ENCODE measurements at regions not wholly inside any gene's neighbourhood (a gene's known extent, or its start where the extent isn't known, plus 50 kb on each side); places are given as distances from the start of the nearest gene placed in this dataset.

DNA sequence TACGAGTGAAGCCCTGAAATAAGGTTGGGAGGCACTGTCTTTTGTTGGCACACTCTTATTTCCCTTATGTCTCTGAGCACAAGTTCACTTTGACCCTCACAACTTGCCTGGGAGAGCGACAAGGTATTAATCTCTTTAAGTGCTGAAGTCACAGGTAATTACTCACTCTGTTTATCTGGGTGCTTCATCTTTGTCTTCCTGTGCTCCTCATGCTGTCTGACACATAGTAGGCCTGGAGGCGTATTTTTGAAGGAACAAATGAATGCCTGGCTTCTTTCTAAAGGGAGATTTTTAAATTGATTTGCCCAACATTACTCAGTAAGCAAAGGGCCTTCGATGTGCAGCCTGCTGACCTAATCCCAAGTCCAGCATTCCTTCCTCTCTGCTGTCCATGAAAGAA lies 507.1 kb upstream of the TNP1 start:
- ChIA-PET CTCF (no interaction called here), POLR2A (ENCODE audit: low non-redundant PET) (no interaction called here)
- Histone ChIP-seq H3K27ac (ENCODE audit: low read depth, low read length, poor library complexity, severe bottlenecking) (no peak overlapping the region), H3K36me3 (ENCODE audit: insufficient read depth, low read length, poor library complexity, severe bottlenecking) (no peaks in the 10 kb centered on the region), H3K4me3 (ENCODE audit: low read depth, low read length, poor library complexity, severe bottlenecking) (no peak overlapping the region), H3K4me1 (ENCODE audit: insufficient read depth, low read length, poor library complexity, severe bottlenecking) (peaks cover 16% of the 10 kb centered on the region), H3K9me3 (ENCODE audit: low read depth, low read length, poor library complexity, severe bottlenecking) (no peaks in the 10 kb centered on the region), H3K27me3 (replicated peaks; ENCODE audit: insufficient read depth, low read depth, low read length, poor library complexity) (no peaks in the 10 kb centered on the region)
- TF ChIP-seq, protein P1, sequence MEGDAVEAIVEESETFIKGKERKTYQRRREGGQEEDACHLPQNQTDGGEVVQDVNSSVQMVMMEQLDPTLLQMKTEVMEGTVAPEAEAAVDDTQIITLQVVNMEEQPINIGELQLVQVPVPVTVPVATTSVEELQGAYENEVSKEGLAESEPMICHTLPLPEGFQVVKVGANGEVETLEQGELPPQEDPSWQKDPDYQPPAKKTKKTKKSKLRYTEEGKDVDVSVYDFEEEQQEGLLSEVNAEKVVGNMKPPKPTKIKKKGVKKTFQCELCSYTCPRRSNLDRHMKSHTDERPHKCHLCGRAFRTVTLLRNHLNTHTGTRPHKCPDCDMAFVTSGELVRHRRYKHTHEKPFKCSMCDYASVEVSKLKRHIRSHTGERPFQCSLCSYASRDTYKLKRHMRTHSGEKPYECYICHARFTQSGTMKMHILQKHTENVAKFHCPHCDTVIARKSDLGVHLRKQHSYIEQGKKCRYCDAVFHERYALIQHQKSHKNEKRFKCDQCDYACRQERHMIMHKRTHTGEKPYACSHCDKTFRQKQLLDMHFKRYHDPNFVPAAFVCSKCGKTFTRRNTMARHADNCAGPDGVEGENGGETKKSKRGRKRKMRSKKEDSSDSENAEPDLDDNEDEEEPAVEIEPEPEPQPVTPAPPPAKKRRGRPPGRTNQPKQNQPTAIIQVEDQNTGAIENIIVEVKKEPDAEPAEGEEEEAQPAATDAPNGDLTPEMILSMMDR (conservative IDR thresholded peaks at IDR 0.05; ENCODE audit: low read depth, low read length): no peak
- no peak for TF ChIP-seq EZH2 (IDR thresholded peaks at IDR 0.05; ENCODE audit: borderline replicate concordance, low read depth, low read length, poor library complexity, severe bottlenecking)
- BruUV-seq (replicated peaks): no TSS peak
- intact Hi-C loops (cut with micrococcal nuclease; ENCODE audit: unreplicated experiment): loop anchor here (5.0 kb wide), 1 partner anchor 40 kb away; no protein-coding TSS in a partner anchor
- no peak for DNase-seq (ENCODE audit: low spot score)

DNA sequence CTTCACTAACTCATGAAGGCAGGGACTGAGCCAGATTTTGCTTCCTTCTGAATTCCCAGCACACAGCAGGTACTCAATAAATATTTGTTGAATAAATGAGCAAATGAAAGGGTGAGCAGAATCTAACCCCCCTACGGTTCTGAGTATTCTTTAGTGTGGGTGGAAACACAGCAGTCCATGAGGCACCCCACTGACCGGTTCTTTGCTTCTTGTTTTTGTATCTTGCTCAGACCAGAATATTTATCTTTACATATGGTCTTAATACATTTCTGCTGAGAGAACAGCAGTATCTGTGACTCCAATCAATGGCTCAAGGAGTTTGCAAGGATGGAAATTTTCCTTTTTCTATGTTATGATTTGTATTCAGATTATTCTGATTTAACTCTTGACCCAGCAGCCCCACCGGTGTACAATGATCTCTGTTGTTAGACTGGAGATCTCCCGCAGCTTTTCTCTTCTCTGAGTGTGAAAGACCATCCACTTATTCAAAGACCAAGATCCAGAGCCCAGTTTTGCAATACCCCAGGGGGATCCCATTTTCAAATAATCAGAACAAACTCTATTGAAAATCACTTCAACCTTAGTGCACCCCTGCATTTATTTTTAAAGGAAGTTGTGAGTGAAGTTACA lies 506.5 kb upstream of the TNP1 start:
- no peak overlapping the region for H3K4me3 ChIP-seq (ENCODE audit: low read depth, low read length, poor library complexity, severe bottlenecking)
- BruUV-seq (replicated peaks): no TSS peak
- H3K27me3 ChIP-seq (replicated peaks; ENCODE audit: insufficient read depth, low read depth, low read length, poor library complexity): no peaks in the 10 kb centered on the region
- ChIA-PET POLR2A (ENCODE audit: low non-redundant PET) (no interaction called here), CTCF (no interaction called here)
- H3K9me3 ChIP-seq (ENCODE audit: low read depth, low read length, poor library complexity, severe bottlenecking): no peaks in the 10 kb centered on the region
- DNase-seq (ENCODE audit: low spot score): peak; percentile 68
- H3K4me1 ChIP-seq (ENCODE audit: insufficient read depth, low read length, poor library complexity, severe bottlenecking): peaks cover 19% of the 10 kb centered on the region
- no peaks in the 10 kb centered on the region for H3K36me3 ChIP-seq (ENCODE audit: insufficient read depth, low read length, poor library complexity, severe bottlenecking)
- no peak overlapping the region for H3K27ac ChIP-seq (ENCODE audit: low read depth, low read length, poor library complexity, severe bottlenecking)
- intact Hi-C loops (cut with micrococcal nuclease; ENCODE audit: unreplicated experiment): loop anchor here (5.0 kb wide), 1 partner anchor 39 kb away; no protein-coding TSS in a partner anchor
- TF ChIP-seq, protein P1 (conservative IDR thresholded peaks at IDR 0.05; ENCODE audit: low read depth, low read length): no peak
- TF ChIP-seq EZH2 (IDR thresholded peaks at IDR 0.05; ENCODE audit: borderline replicate concordance, low read depth, low read length, poor library complexity, severe bottlenecking): no peak

DNA sequence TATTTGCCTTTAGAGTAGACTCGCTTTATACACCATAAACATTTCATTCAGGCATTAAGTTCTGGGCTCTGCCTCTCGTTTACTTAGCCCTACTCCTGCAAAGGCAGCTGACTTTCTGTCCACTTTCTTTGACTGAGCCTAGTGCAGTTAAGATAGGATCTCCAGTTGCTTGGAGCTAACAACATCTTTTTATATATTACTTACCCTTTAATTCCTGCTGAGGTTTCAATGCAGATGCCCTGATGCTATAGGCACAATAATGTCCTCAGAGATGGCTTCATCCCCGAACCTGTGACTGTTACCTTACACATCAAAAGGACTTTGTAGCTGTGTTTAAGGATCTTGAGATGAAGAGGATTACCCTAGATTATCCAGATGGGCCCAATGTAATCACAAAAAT lies 505.8 kb upstream of the TNP1 start:
- DNase-seq (ENCODE audit: low spot score): no peak
- Histone ChIP-seq H3K27me3 (replicated peaks; ENCODE audit: insufficient read depth, low read depth, low read length, poor library complexity) (no peaks in the 10 kb centered on the region), H3K27ac (ENCODE audit: low read depth, low read length, poor library complexity, severe bottlenecking) (no peak overlapping the region), H3K4me3 (ENCODE audit: low read depth, low read length, poor library complexity, severe bottlenecking) (no peak overlapping the region), H3K9me3 (ENCODE audit: low read depth, low read length, poor library complexity, severe bottlenecking) (no peaks in the 10 kb centered on the region), H3K36me3 (ENCODE audit: insufficient read depth, low read length, poor library complexity, severe bottlenecking) (no peaks in the 10 kb centered on the region), H3K4me1 (ENCODE audit: insufficient read depth, low read length, poor library complexity, severe bottlenecking) (peaks cover 27% of the 10 kb centered on the region)
- no TSS peak for BruUV-seq (replicated peaks)
- intact Hi-C loops (cut with micrococcal nuclease; ENCODE audit: unreplicated experiment): loop anchor here (5.0 kb wide), 1 partner anchor 38 kb away; no protein-coding TSS in a partner anchor
- TF ChIP-seq EZH2 (IDR thresholded peaks at IDR 0.05; ENCODE audit: borderline replicate concordance, low read depth, low read length, poor library complexity, severe bottlenecking): no peak
- TF ChIP-seq, protein P1 (conservative IDR thresholded peaks at IDR 0.05; ENCODE audit: low read depth, low read length): no peak
- CTCF ChIA-PET: no interaction called here
- POLR2A ChIA-PET (ENCODE audit: low non-redundant PET): no interaction called here
